ENCODE measurements at regions not wholly inside any gene's neighbourhood (a gene's known extent, or its start where the extent isn't known, plus 50 kb on each side); places are given as distances from the start of the nearest gene placed in this dataset.

- Mint-ChIP-seq H3K27me3 (ENCODE audit: unreplicated experiment) (no peaks in the 10 kb centered on the region), H3K4me3 (ENCODE audit: unreplicated experiment) (no peak overlapping the region)
Observed at GRCh38 chr6:26165261-26165790, 78.1 kb downstream of the HFE start.

DNA sequence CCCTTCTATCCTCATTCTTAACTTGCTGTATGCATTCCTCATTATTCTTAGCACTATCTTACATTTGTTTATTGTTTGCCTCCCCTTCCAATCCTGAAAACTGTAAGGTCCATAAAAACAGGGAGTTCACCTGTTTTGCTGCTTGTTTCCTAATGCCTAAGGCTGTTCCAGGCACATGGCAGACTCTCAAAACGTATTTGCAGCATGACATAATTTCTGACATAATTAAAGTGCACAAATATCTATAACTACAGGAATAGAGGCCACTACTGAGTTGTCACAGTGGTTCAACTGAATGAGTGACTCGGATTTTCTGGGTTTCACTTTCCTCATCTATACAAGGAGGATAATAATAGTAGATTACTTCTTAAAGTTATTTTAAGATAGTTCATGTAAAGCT is 83.0 kb downstream of the HFE start:
- Mint-ChIP-seq H3K36me3 (ENCODE audit: unreplicated experiment) (no peaks in the 10 kb centered on the region), H3K27ac (ENCODE audit: unreplicated experiment) (no peak overlapping the region), H3K27me3 (ENCODE audit: unreplicated experiment) (peaks cover 3% of the 10 kb centered on the region), H3K4me1 (ENCODE audit: low read depth, unreplicated experiment) (peaks cover 4% of the 10 kb centered on the region), H3K4me3 (ENCODE audit: unreplicated experiment) (peak overlapping the region; percentile 7), H3K9me3 (ENCODE audit: unreplicated experiment) (peaks cover 4% of the 10 kb centered on the region)
- TF ChIP-seq, protein P1, sequence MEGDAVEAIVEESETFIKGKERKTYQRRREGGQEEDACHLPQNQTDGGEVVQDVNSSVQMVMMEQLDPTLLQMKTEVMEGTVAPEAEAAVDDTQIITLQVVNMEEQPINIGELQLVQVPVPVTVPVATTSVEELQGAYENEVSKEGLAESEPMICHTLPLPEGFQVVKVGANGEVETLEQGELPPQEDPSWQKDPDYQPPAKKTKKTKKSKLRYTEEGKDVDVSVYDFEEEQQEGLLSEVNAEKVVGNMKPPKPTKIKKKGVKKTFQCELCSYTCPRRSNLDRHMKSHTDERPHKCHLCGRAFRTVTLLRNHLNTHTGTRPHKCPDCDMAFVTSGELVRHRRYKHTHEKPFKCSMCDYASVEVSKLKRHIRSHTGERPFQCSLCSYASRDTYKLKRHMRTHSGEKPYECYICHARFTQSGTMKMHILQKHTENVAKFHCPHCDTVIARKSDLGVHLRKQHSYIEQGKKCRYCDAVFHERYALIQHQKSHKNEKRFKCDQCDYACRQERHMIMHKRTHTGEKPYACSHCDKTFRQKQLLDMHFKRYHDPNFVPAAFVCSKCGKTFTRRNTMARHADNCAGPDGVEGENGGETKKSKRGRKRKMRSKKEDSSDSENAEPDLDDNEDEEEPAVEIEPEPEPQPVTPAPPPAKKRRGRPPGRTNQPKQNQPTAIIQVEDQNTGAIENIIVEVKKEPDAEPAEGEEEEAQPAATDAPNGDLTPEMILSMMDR (IDR thresholded peaks at IDR 0.05; ENCODE audit: partially characterized antibody, unreplicated experiment): no peak
- DNase-seq: no peak

More at GRCh38 chr6:26165261-26165790, 78.1 kb downstream of the HFE start:
- peaks cover 2% of the 10 kb centered on the region for H3K9me3 Mint-ChIP-seq (ENCODE audit: unreplicated experiment)
- no peaks in the 10 kb centered on the region for H3K4me1 Mint-ChIP-seq (ENCODE audit: low read depth, unreplicated experiment)
- H3K36me3 Mint-ChIP-seq (ENCODE audit: unreplicated experiment): no peaks in the 10 kb centered on the region
- no peak for DNase-seq
- no peak overlapping the region for H3K27ac Mint-ChIP-seq (ENCODE audit: unreplicated experiment)
- TF ChIP-seq, protein P1 (IDR thresholded peaks at IDR 0.05; ENCODE audit: partially characterized antibody, unreplicated experiment): no peak

- H3K27me3 Mint-ChIP-seq (ENCODE audit: unreplicated experiment): peaks cover 3% of the 10 kb centered on the region
- no peaks in the 10 kb centered on the region for H3K36me3 Mint-ChIP-seq (ENCODE audit: unreplicated experiment)
- peak overlapping the region; percentile 98 for H3K27ac Mint-ChIP-seq (ENCODE audit: unreplicated experiment)
- peaks cover 4% of the 10 kb centered on the region for H3K4me1 Mint-ChIP-seq (ENCODE audit: low read depth, unreplicated experiment)
- peaks cover 4% of the 10 kb centered on the region for H3K9me3 Mint-ChIP-seq (ENCODE audit: unreplicated experiment)
- TF ChIP-seq, protein P1 (IDR thresholded peaks at IDR 0.05; ENCODE audit: partially characterized antibody, unreplicated experiment): no peak
- peak overlapping the region; percentile 99 for H3K4me3 Mint-ChIP-seq (ENCODE audit: unreplicated experiment)
- no peak for DNase-seq
Observed at GRCh38 chr6:26170951-26171841, 84.0 kb downstream of the HFE start.

DNA sequence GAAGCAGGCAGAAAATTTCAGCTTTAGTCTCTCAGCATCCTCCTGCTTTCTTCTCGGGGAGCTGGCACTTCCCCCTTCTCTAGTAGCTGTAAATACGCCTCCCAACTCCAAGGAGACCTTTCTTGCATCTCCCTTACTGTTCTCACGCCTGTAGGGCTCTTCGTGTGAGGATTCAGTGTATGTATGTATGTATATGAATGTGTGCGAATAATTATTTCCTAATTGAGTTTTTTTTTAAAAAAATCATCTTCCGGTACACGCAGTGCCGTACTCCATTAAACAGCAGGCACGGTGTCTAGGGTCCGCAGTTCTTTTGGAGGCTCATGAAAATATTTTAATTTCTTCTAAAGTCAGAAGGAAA is 85.4 kb downstream of the HFE start:
- TF ChIP-seq, protein P1 (IDR thresholded peaks at IDR 0.05; ENCODE audit: partially characterized antibody, unreplicated experiment): no peak
- Mint-ChIP-seq H3K4me3 (ENCODE audit: unreplicated experiment) (peak overlapping the region; percentile 99), H3K27ac (ENCODE audit: unreplicated experiment) (peak overlapping the region; percentile 98), H3K4me1 (ENCODE audit: low read depth, unreplicated experiment) (peaks cover 4% of the 10 kb centered on the region), H3K36me3 (ENCODE audit: unreplicated experiment) (no peaks in the 10 kb centered on the region), H3K9me3 (ENCODE audit: unreplicated experiment) (peaks cover 2% of the 10 kb centered on the region), H3K27me3 (ENCODE audit: unreplicated experiment) (peaks cover 3% of the 10 kb centered on the region)
- DNase-seq: no peak

GRCh38 chr6:26173836-26174145 is 86.6 kb downstream of the HFE start:
- Mint-ChIP-seq H3K27me3 (ENCODE audit: unreplicated experiment) (peaks cover 3% of the 10 kb centered on the region), H3K36me3 (ENCODE audit: unreplicated experiment) (no peaks in the 10 kb centered on the region), H3K27ac (ENCODE audit: unreplicated experiment) (no peak overlapping the region), H3K4me1 (ENCODE audit: low read depth, unreplicated experiment) (peaks cover 4% of the 10 kb centered on the region), H3K4me3 (ENCODE audit: unreplicated experiment) (peak overlapping the region; percentile 12), H3K9me3 (ENCODE audit: unreplicated experiment) (peaks cover 2% of the 10 kb centered on the region)
- no peak for DNase-seq
- TF ChIP-seq, protein P1 (IDR thresholded peaks at IDR 0.05; ENCODE audit: partially characterized antibody, unreplicated experiment): no peak
